Peyer's patch (tissue), 4 donors: ENCODE measurements at regions not wholly inside any gene's neighbourhood (a gene's known extent, or its start where the extent isn't known, plus 50 kb on each side); places are given as distances from the start of the nearest gene placed in this dataset.

Experiments used
- CTCF ChIP-seq, 6 experiments: fragments of 450-650 bp in 4 of 6; fragments of 200-600 bp in 2 of 6; sonication (generic) in 1 of 6; IDR thresholded peaks; one replicate each; pipeline ENCODE4 v1.5.1; 2017 to 2019; ENCODE audit warnings: antibody characterized with exemption in 6 of 6, mild to moderate bottlenecking in 3 of 6, moderate library complexity in 1 of 6
- POLR2A ChIP-seq, 2 donors: fragments of 450-650 bp; IDR thresholded peaks; one replicate each; pipeline ENCODE4 v1.5.1; 2017; ENCODE audit warnings: antibody characterized with exemption in 2 of 2, mild to moderate bottlenecking in 2 of 2, moderate library complexity in 2 of 2

GRCh38 chr16:9027070-9027799 is 63.5 kb upstream of the USP7 start:
- TF ChIP-seq CTCF (IDR thresholded peaks at IDR 0.05): no peak
- no peak for TF ChIP-seq POLR2A (IDR thresholded peaks at IDR 0.05)
